Pancreas (tissue), 10 donors: ENCODE measurements at regions not wholly inside any gene's neighbourhood (a gene's known extent, or its start where the extent isn't known, plus 50 kb on each side); places are given as distances from the start of the nearest gene placed in this dataset.

Experiments
- ATAC-seq, 4 donors: fragments of 200-7000 bp; cut with Tn5 transposase; one replicate each; pipeline versions ENCODE4 v1.8.0 to v1.9.1; 2020; ENCODE audit warnings: mild to moderate bottlenecking in 4 of 4, moderate library complexity in 4 of 4
- DNase-seq, 6 donors: peaks; one replicate each; pipeline ENCODE4 v3.0.0-alpha.2; 2020
- FAIRE-seq: peaks from 2 replicates; lab custom pipeline; 2012; peaks lifted over from hg19 to GRCh38; lab: Jason Lieb, UNC
- H3K27ac ChIP-seq, 4 donors: fragments of 200-600 bp; sonication (generic); 1 replicate in 3 of 4; 2 replicates in 1 of 4; pipeline versions ENCODE4 v1.5.0 to v1.8.0; 2020
- H3K27me3 ChIP-seq, 4 donors: fragments of 200-600 bp; one replicate each; pipeline ENCODE4 v1.8.0; 2021
- H3K36me3 ChIP-seq, 3 donors: fragments of 200-600 bp; sonication (generic) in 1 of 3; one replicate each; pipeline versions ENCODE4 v1.5.0 to v1.8.0; 2020 to 2021
- H3K4me1 ChIP-seq, 3 donors: fragments of 200-600 bp; one replicate each; pipeline ENCODE4 v1.8.0; 2021
- H3K4me3 ChIP-seq, 4 donors: fragments of 200-600 bp; sonication (generic) in 2 of 4; one replicate each; pipeline versions ENCODE4 v1.5.0 to v1.8.0; 2020 to 2021
- H3K9me3 ChIP-seq, 4 donors: fragments of 200-600 bp; one replicate each; pipeline ENCODE4 v1.8.0; 2021
- CTCF ChIP-seq, 4 donors: fragments of 200-600 bp; sonication (generic) in 3 of 4; IDR thresholded peaks; one replicate each; pipeline versions ENCODE4 v1.5.0 to v1.8.0; 2021; ENCODE audit warnings: antibody characterized with exemption in 4 of 4
- WGBS, 2 donors: extraction: QIAGEN DNeasy Blood & Tissue Kit; methylation state at CpG; one replicate each; pipeline ENCODE4 v1.1.7; 2013; 5-methylcytosine and 5-hydroxymethylcytosine counted together
- intact Hi-C, 3 donors: fragments of 100-400 bp; cut with DNase I; formaldehyde crosslinking; loops; one replicate each; pipeline versions ENCODE4 v1.11.1 to v1.14.2; 2022
- donor health status: healthy with polysubstance abuse.
- donor health status: DM: no; HTN: no; CAD: no; lungs with moderate emphysema.
- donor health status: DM: no; HTN: no; CAD: no.
- donor health status: control.
- donor health status: control.
- donor health status: Bipolar disorder and iron deficiency.
- donor health status: DM: yes; HTN: yes; CAD: no.
- donor health status: DM: no; HTN: no; CAD: no.
- donor health status: DM: no; HTN: no; CAD: no.
- donor health status: DM: yes; HTN: yes; CAD: no.

GRCh38 chr9:126198854-126199253, 127.8 kb upstream of the MVB12B start:
- TF ChIP-seq CTCF (IDR thresholded peaks at IDR 0.05), result no peak
- Histone ChIP-seq H3K4me1 (no peaks in the 10 kb centered on the region), H3K27me3 (no peaks in the 10 kb centered on the region), H3K36me3 (no peaks in the 10 kb centered on the region), H3K9me3 (no peaks in the 10 kb centered on the region), H3K4me3 (no peak overlapping the region), H3K27ac (no peak overlapping the region)
- 54 to 60% methylated on average over 4 of the region's 4 CpGs for WGBS, 2 donors
- intact Hi-C loops, result no loop called here
- DNase-seq (no peak), ATAC-seq (no peak), FAIRE-seq (no peak)

GRCh38 chr9:126203313-126203712, 123.3 kb upstream of the MVB12B start:
- ATAC-seq, result no peak
- H3K9me3 ChIP-seq, result no peaks in the 10 kb centered on the region
- intact Hi-C loops, result no loop called here

GRCh38 chr9:126204197-126204596, 122.4 kb upstream of the MVB12B start:
- intact Hi-C loops, result no loop called here
- WGBS, 2 donors, result 92 to 100% methylated on average over 4 to 5 of the region's 5 CpGs
- Histone ChIP-seq H3K9me3 (no peaks in the 10 kb centered on the region), H3K4me1 (no peaks in the 10 kb centered on the region), H3K27ac (no peak overlapping the region), H3K27me3 (no peaks in the 10 kb centered on the region), H3K36me3 (no peaks in the 10 kb centered on the region), H3K4me3 (no peak overlapping the region)
- no peak for TF ChIP-seq CTCF (IDR thresholded peaks at IDR 0.05)
- no peak for ATAC-seq
- no peak for DNase-seq
- FAIRE-seq, result no peak

More at GRCh38 chr9:126203313-126203712, 123.3 kb upstream of the MVB12B start:
- Histone ChIP-seq H3K27me3 (no peaks in the 10 kb centered on the region), H3K36me3 (no peaks in the 10 kb centered on the region), H3K4me1 (no peaks in the 10 kb centered on the region), H3K4me3 (no peak overlapping the region), H3K27ac (no peak overlapping the region)
- 91 to 94% methylated on average over 5 of the region's 5 CpGs for WGBS, 2 donors
- TF ChIP-seq CTCF (IDR thresholded peaks at IDR 0.05), result no peak
- FAIRE-seq (no peak), DNase-seq (no peak)

- WGBS, 2 donors, result 74 to 85% methylated on average over 2 of the region's 2 CpGs
- Histone ChIP-seq H3K36me3 (no peaks in the 10 kb centered on the region), H3K4me1 (no peaks in the 10 kb centered on the region), H3K9me3 (no peaks in the 10 kb centered on the region), H3K27ac (no peak overlapping the region), H3K27me3 (no peaks in the 10 kb centered on the region), H3K4me3 (no peak overlapping the region)
- DNase-seq (no peak), FAIRE-seq (no peak), ATAC-seq (no peak)
- TF ChIP-seq CTCF (IDR thresholded peaks at IDR 0.05), result no peak
- intact Hi-C loops, result no loop called here
These were observed 121.9 kb upstream of the MVB12B start for GRCh38 chr9:126204708-126205225.

GRCh38 chr9:126205265-126205664, 121.4 kb upstream of the MVB12B start:
- intact Hi-C loops, result no loop called here
- H3K9me3 ChIP-seq, result no peaks in the 10 kb centered on the region
- DNase-seq (no peak), ATAC-seq (no peak), FAIRE-seq (no peak)
- H3K36me3 ChIP-seq, result no peaks in the 10 kb centered on the region
- H3K4me3 ChIP-seq, result no peak overlapping the region
- H3K4me1 ChIP-seq, result no peaks in the 10 kb centered on the region
- H3K27ac ChIP-seq, result no peak overlapping the region
- 43 to 45% methylated on average over 7 of the region's 7 CpGs for WGBS, 2 donors
- H3K27me3 ChIP-seq, result no peaks in the 10 kb centered on the region
- TF ChIP-seq CTCF (IDR thresholded peaks at IDR 0.05), result no peak
